OCI-LY3 (cell line): ENCODE measurements at regions not wholly inside any gene's neighbourhood (a gene's known extent, or its start where the extent isn't known, plus 50 kb on each side); places are given as distances from the start of the nearest gene placed in this dataset.

Source experiments
- CTCF ChIP-seq: fragments of 200-600, 300-600 bp; sonication (generic); IDR thresholded peaks from 2 replicates; pipeline ENCODE4 v1.5.1; 2014; ENCODE audit warnings: antibody characterized with exemption, low read length, low read depth
- EZH2phosphoT487 ChIP-seq: fragments of 200-600 bp; shearing (Covaris generic); IDR thresholded peaks from 2 replicates; pipeline ENCODE4 v1.6.1; 2018; ENCODE audit warnings: antibody characterized with exemption, mixed run types, low read depth

- TF ChIP-seq CTCF (no peak), EZH2phosphoT487 (no peak)
These were observed 184.3 kb downstream of the ZDHHC21 start for GRCh38 chr9:14508884-14509283.
